HG02885 (cell line): ENCODE measurements at regions not wholly inside any gene's neighbourhood (a gene's known extent, or its start where the extent isn't known, plus 50 kb on each side); places are given as distances from the start of the nearest gene placed in this dataset.

Experiments
- ATAC-seq: cut with Tn5 transposase; IDR thresholded peaks from one replicate; pipeline ENCODE4 v1.9.1; 2021; ENCODE audit warnings: mild to moderate bottlenecking; ENCODE audit not compliant: unreplicated experiment, poor library complexity

DNA sequence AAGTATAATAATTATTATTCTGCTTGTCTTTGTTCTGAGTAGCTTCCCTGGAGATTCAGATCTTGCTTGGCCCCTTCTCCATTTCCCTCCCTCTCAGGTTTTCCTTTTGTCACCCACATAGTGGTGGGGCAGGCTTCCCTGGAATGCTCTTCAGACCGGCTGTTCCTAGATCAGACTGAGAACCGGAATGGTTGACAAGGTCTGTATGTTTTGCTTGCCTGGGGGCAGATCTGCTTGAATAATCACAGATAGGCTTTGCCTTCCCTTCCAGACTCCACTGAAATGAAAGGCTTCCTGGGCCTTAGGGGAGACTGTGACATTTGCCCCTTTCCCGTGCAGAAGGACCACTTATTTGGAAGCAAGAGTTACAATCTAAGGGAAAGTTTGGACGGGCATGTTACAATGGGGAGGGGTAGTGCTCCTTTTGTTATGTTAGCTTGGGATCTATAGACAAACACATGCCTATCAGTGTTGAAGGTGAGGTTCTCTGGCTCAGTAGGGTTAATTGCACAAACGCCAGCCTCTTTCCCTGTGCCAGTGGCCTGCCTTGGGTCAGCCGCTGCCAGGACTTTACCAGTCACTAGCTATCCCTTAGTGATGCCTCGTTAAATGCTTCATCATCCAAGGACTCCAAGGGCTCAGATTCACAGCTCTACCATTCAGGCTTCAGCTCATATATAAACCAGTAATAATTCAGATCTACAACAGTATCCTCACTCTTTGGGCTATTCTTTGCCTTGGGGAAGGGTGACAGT is 178.6 kb downstream of the SNAPC1 start:
- no peak for ATAC-seq

GRCh38 chr14:61941421-61942150 is 179.4 kb downstream of the SNAPC1 start:
- ATAC-seq = no peak

DNA sequence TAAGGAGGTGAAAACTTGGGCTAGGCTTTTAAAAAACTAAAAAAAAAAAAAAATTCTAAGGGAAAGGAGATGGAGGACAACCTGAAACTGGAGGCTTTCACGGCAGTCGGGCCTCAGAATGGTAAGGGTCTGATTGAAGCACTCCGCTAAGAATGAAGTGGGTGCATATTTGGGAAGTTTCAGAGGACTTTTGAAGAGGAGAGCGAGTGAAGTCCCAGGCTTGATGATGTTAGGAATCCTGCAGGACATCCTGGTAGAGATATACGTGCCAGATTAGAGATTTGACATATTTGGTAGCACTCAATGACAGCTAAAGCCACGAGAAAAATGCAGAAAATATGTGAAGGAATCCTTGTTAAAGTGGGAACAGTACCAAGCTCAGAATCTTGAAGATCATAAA is 186.2 kb downstream of the SNAPC1 start:
- no peak for ATAC-seq

- no peak for ATAC-seq
Measured at GRCh38 chr14:61950340-61950739, 188.1 kb downstream of the SNAPC1 start.

GRCh38 chr14:61953602-61954001 is 191.4 kb downstream of the SNAPC1 start:
- no peak for ATAC-seq

DNA sequence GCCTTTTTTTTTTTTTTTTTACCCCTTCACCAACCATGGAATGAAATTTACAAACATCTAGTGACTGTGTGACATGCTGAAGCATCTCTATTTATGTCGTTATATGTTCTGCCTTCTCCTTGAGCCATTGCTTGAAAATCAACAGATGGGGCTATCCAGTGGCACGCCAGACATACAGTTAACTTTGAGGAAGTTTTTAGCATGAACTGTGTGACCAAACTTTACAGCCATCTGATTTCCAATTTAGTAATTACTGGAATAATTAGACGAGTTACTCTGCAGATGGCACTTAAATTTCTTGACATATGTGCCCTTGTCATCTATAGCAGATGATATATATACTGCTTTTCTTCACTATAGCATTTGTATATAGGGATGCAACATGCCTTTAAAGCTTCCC is 192.1 kb downstream of the SNAPC1 start:
- ATAC-seq = no peak

DNA sequence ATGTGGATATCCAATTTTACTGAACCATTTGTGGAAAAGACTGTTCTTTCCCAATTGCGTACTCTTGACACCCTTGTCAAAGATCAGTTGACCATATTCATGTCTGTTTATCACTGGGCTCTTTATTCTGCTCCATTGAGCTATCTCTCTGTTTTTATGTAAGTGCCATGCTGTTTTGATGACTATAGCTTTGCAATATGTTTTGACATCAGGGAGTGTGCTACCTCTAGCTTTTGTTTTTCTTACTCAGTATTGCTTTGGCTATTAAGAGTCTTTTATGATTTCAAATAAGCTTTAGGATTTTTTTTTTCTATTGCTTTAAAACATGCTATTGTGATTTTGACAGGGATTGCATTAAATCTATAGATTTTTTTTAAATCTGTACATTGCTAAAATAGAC is 194.3 kb downstream of the SNAPC1 start:
- ATAC-seq = no peak

DNA sequence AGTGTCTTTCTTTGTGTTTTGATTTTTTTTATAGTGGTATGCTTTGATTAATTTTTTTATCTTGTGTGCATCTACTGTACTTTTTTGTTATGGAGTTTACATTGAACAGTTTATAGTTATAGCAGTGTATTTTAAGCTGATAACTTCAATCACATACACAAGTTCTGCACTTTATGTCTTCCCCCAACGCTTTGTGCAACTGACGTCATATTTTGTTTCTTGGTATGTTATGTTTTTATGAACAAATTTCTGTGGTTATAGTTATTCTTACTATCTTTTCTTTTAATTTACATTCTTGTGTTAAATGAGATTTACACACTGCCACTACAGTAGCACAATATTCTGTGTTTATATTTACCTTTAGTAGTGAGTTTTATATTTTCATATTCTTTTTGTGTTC is 197.1 kb downstream of the SNAPC1 start:
- ATAC-seq = no peak

DNA sequence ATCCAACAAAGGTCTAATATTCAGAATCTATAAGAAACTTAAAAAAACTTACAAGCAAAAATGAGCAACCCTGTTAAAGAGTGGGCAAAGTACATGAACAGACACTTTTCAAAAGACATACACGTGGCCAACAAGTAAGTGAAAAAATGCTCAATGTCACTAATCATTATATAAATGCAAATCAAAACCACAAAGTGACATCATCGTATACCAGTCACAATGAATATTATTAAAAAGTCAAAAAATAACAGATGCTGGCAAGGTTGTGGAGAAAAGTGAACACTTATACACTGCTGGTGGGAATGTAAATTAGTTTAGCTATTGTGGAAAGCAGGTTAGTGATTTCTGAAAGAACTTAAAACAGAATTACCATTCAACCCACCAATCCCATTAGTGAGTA is 199.1 kb downstream of the SNAPC1 start:
- ATAC-seq = no peak

- no peak for ATAC-seq
Measured at GRCh38 chr14:61963926-61964325, 201.7 kb downstream of the SNAPC1 start.

DNA sequence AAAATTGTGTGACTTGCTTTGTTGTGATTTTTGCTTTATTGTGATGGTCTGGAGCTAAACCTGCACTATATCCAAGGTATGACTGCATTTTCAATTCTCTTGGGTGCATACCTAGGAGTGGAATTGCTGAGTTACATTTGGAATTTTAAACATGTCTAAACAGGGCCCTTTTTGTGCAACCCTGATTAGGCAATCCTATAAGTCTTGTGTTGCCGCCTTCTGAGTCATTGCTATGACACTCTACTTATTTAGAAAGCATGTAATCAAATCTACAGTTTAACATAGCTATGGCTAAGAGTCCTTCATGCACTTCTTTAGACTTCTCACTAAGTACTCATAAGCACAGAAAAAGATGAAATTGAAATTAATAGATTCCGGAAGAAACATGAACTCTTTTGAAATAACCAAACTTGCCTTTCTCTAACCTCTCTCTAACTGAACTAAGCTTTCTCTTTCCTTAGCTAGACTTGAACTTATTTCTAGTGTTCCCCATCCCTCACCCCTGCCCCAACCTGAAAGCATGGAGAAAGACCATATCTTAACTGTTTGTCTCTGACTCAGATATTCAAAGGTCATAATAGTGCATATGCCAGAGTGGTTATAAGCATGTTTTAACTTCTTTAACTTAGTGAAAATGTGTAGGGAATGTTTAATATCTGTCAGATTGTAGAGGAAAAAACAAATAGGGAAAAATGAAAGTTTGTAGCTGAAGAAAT is 203.0 kb downstream of the SNAPC1 start:
- ATAC-seq = no peak

- no peak for ATAC-seq
Measured at GRCh38 chr14:61968207-61968606, 206.0 kb downstream of the SNAPC1 start.

DNA sequence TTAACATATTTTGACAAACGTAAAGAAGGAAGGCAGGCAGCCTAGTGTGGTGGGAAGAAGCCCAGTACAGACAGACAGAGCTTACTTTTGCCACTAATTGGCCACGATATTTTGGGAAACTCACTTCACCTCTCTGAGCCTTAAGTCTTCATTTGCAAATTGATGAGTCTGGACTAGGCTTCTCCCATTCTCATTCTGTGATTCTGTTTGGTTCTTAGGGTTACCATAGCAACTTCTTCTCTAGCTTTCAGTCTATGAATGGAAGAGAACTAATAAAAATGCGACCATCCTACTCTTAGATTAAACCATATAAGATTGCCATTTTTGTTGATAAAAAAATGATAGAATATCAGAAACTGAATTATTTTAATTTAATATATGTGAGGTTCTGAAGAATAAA is 210.5 kb downstream of the SNAPC1 start:
- ATAC-seq = no peak

DNA sequence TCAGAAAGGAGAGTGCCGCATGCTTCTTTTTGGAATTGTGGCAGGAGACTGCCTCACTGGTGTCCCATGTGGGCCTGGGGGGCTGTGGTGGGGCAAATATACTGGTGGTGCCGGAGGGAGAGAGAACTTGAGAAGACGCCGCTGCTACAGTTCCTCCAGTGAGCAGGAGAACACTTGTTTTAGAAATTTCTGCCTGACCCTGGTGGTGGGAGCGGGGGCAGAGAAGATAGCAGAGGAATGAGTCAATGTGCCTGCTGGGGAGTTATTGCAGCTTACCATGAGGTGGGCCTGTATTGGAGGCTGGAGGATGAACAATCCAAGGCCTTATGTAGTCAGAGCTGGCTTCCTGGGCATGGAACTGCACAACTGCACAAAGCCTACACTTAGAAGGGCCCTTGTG is 211.8 kb downstream of the SNAPC1 start:
- ATAC-seq = no peak

DNA sequence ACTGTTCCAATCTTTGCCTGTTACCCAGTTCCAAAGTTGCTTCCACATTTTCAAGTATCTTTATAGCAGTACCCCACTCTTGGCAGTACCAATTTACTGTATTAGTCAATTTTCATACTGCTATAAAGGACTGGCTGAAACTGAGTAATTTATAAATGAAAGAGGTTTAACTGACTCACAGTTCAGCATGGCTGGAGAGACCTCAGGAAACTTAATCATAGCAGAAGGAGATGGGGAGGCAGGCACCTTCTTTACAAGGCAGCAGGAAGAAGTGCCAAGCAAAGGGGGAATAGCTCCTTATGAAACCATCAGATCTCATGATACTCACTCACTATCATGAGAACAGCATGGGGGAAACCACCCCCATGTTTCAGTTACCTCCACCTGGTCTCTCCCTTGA is 215.0 kb downstream of the SNAPC1 start:
- no peak for ATAC-seq

DNA sequence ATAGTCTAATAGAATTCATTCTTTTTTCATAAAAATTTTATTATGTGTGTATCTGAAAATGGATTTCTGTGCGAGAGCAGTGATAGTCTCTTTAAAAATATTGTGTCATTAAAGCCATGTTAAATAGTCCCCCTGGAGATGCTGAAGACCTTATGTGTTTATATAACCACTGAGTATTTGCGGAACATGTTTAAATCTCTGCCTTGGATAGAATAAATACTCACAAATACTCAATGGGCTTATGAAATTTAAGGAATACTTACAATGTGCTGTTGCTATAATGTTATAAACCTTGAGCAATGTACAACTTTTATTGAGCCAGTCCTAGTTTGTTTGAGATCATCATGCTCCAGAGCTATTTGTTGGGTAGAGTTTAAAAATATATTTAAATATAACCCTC is 226.0 kb downstream of the SNAPC1 start:
- no peak for ATAC-seq

DNA sequence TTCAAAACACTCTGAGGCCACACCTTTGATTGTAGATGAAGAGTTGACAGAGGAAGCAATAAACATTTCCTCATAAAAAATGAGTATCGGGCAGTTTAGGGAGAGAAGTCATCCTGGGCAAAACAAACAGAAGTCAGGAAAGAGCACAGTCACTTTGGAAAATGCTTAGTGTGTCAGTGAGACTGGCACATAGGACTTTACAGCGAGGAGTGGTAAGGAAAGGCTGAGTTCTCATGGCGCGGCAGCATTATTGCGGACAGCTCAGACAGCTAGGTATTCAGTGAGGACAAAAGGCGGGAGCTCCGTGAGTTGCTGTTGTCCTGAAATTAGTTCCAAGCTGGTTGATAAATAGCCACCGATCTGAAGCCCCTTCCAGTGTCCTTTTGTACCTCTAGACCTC is 229.9 kb downstream of the SNAPC1 start:
- ATAC-seq = no peak

GRCh38 chr14:61992926-61993325 is 230.7 kb downstream of the SNAPC1 start:
- ATAC-seq = no peak

DNA sequence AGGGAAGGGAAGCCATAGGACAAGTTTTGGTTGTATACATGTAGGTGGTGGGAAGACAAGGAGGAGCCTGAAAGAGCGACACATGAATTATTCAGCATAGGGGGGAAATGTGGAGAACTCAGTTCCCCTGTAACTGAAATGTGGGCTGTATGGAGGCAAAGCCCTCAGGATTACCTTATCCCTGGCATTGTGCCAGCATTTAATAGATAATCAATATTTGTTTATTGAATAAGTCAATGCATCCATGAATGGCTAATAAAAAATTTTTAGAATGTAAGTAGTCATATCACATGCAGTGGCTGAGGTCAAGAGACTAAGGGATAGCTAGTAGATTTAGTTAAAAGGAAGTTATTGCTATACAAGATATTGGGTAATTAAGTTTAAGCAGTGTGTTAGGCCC is 232.4 kb downstream of the SNAPC1 start:
- no peak for ATAC-seq

- ATAC-seq = no peak
Measured at GRCh38 chr14:61996753-61997152, 234.5 kb downstream of the SNAPC1 start.

DNA sequence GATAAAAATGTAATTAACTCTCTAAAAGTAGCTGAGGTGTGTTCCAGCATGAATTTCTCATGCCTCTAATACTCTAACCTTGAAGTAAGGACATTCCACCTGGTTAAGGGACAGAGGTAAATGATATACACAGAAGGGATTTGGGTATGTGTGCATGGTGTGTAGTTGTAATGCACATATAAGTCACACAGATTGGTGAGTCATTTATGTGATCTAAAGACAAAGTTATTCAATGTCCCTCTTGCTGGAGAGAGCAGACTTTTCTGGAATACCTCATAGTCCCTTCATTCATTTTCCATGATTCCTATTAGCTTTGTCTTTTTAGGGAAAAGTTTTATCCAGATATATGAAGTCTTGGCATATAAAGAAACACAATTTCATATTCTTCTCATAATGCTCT is 234.9 kb downstream of the SNAPC1 start:
- ATAC-seq = no peak
